Endodermal cell (in vitro differentiated cells): ENCODE measurements at regions not wholly inside any gene's neighbourhood (a gene's known extent, or its start where the extent isn't known, plus 50 kb on each side); places are given as distances from the start of the nearest gene placed in this dataset.

ENCODE experiments used
- DNase-seq: peaks from one replicate; pipeline ENCODE4 v3.0.0-alpha.2; 2017
- H3K27ac ChIP-seq: 2 replicates; pipeline ENCODE4 v1.5.1; 2013; ENCODE audit warnings: mild to moderate bottlenecking, low read depth, low read length, moderate library complexity
- H3K27me3 ChIP-seq: 2 replicates; pipeline ENCODE4 v1.6.1; 2013; ENCODE audit warnings: mild to moderate bottlenecking, low read length, moderate library complexity; ENCODE audit not compliant: insufficient read depth, control insufficient read depth, poor library complexity, severe bottlenecking
- H3K36me3 ChIP-seq: 2 replicates; pipeline ENCODE4 v1.7.0; 2013; ENCODE audit warnings: mild to moderate bottlenecking, low read length, moderate library complexity; ENCODE audit not compliant: control insufficient read depth, insufficient read depth
- H3K4me1 ChIP-seq: one replicate; pipeline ENCODE4 v1.7.0; 2013; ENCODE audit warnings: low read length; ENCODE audit not compliant: control insufficient read depth, insufficient read depth
- H3K4me3 ChIP-seq: 2 replicates; pipeline ENCODE4 v1.5.1; 2013; ENCODE audit warnings: mild to moderate bottlenecking, low read length, moderate library complexity
- H3K9ac ChIP-seq: 2 replicates; pipeline ENCODE4 v1.6.1; 2013; ENCODE audit warnings: mild to moderate bottlenecking, low read length, moderate library complexity; ENCODE audit not compliant: poor library complexity, severe bottlenecking; ENCODE audit errors: extremely low read depth
- H3K9me3 ChIP-seq: 2 replicates; pipeline ENCODE4 v1.6.1; 2013; ENCODE audit warnings: mild to moderate bottlenecking, low read length, moderate library complexity; ENCODE audit not compliant: control insufficient read depth
- H3K27ac Mint-ChIP-seq: 2 replicates; pipeline ENCODE4 v1.8.0; 2020; ENCODE audit warnings: mixed read lengths
- H3K27me3 Mint-ChIP-seq: 2 replicates; pipeline ENCODE4 v1.8.0; 2021; ENCODE audit warnings: mild to moderate bottlenecking, mixed read lengths; ENCODE audit not compliant: insufficient read depth
- H3K36me3 Mint-ChIP-seq: 2 replicates; pipeline ENCODE4 v1.8.0; 2020; ENCODE audit warnings: low read depth, mixed read lengths
- H3K4me1 Mint-ChIP-seq: 2 replicates; pipeline ENCODE4 v1.8.0; 2020; ENCODE audit warnings: mixed read lengths
- H3K4me3 Mint-ChIP-seq: 2 replicates; pipeline ENCODE4 v1.8.0; 2020; ENCODE audit warnings: mild to moderate bottlenecking, moderate library complexity, mixed read lengths
- H3K9me3 Mint-ChIP-seq: 2 replicates; pipeline ENCODE4 v1.8.0; 2020; ENCODE audit warnings: mild to moderate bottlenecking, mixed read lengths
- WGBS, 2 experiments: methylation state at CpG; one replicate each; pipeline versions ENCODE4 v1.1.5 to v1.1.7; 2013; ENCODE audit warnings: missing lambda C conversion rate in 2 of 2, mixed read lengths in 1 of 2; ENCODE audit not compliant: insufficient coverage in 1 of 2, insufficient read length in 1 of 2; 5-methylcytosine and 5-hydroxymethylcytosine counted together
- TF ChIP-seq, protein P1 (sequence below): fragments of 200-600 bp; sonication (generic); conservative IDR thresholded peaks from 2 replicates; pipeline ENCODE4 v1.5.0; 2021; ENCODE audit warnings: antibody characterized with exemption, mild to moderate bottlenecking

DNA sequence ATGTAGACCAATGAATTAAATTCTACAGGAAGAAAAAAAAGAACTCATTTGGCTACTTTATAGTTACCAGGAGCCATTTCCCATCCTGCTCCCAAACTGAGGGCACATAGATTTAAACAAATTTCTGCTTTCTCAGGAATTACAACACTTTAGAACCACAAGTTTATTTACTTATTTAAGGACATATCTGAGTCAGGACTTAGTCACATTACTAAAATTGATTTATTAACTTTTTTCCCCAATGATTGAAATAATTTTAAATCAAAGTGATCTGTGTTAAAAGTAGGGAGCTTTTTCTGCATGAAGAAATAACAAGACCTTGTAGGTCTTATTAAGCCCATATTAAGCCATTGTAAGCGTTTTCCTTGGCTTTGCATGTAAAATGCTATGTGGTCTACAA, 291.0 kb upstream of the HAND2 start:
- no peak overlapping the region for H3K4me3 ChIP-seq
- H3K27ac ChIP-seq, result no peak overlapping the region
- no peaks in the 10 kb centered on the region for H3K9me3 ChIP-seq
- no peak overlapping the region for H3K27ac Mint-ChIP-seq
- no peak for DNase-seq
- 93 to 100% methylated on average over 1 of the region's 1 CpG for WGBS, 2 experiments
- H3K9ac ChIP-seq, result no peak overlapping the region
- no peak overlapping the region for H3K4me3 Mint-ChIP-seq
- TF ChIP-seq, protein P1, sequence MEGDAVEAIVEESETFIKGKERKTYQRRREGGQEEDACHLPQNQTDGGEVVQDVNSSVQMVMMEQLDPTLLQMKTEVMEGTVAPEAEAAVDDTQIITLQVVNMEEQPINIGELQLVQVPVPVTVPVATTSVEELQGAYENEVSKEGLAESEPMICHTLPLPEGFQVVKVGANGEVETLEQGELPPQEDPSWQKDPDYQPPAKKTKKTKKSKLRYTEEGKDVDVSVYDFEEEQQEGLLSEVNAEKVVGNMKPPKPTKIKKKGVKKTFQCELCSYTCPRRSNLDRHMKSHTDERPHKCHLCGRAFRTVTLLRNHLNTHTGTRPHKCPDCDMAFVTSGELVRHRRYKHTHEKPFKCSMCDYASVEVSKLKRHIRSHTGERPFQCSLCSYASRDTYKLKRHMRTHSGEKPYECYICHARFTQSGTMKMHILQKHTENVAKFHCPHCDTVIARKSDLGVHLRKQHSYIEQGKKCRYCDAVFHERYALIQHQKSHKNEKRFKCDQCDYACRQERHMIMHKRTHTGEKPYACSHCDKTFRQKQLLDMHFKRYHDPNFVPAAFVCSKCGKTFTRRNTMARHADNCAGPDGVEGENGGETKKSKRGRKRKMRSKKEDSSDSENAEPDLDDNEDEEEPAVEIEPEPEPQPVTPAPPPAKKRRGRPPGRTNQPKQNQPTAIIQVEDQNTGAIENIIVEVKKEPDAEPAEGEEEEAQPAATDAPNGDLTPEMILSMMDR, result no peak
- H3K27me3 ChIP-seq, result peaks cover 7% of the 10 kb centered on the region
- peaks cover 14% of the 10 kb centered on the region for H3K27me3 Mint-ChIP-seq
- no peaks in the 10 kb centered on the region for H3K9me3 Mint-ChIP-seq
- H3K36me3 Mint-ChIP-seq, result no peaks in the 10 kb centered on the region
- no peaks in the 10 kb centered on the region for H3K4me1 Mint-ChIP-seq
- no peaks in the 10 kb centered on the region for H3K36me3 ChIP-seq
- H3K4me1 ChIP-seq, result no peaks in the 10 kb centered on the region

DNA sequence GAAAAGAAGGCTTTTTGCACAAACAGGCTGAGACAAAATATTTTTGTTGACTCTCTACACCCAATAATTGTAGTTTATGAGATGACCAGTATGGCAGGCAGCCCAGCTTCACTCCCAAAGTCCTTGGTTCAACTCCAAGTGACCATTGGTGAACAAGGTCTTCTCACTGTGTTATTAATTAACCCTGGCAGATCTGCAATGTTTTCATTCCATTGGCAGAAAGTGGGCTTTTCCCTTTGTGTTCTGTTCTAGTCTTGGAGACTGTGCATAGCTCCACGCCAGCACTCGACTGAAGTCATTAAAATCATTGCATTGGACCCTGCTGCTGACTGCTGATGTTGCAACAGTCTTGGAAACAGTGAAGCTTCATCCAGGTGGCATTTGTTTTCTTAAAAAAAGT, 277.3 kb upstream of the HAND2 start:
- H3K27ac Mint-ChIP-seq, result no peak overlapping the region
- Histone ChIP-seq H3K27me3 (no peaks in the 10 kb centered on the region), H3K4me3 (no peak overlapping the region), H3K9me3 (no peaks in the 10 kb centered on the region), H3K27ac (no peak overlapping the region), H3K4me1 (no peaks in the 10 kb centered on the region), H3K9ac (no peak overlapping the region), H3K36me3 (no peaks in the 10 kb centered on the region)
- DNase-seq, result no peak
- peaks cover 6% of the 10 kb centered on the region for H3K27me3 Mint-ChIP-seq
- H3K9me3 Mint-ChIP-seq, result no peaks in the 10 kb centered on the region
- H3K4me1 Mint-ChIP-seq, result peaks cover 2% of the 10 kb centered on the region
- 92 to 97% methylated on average over 2 of the region's 2 CpGs for WGBS, 2 experiments
- TF ChIP-seq, protein P1, result no peak
- no peaks in the 10 kb centered on the region for H3K36me3 Mint-ChIP-seq
- no peak overlapping the region for H3K4me3 Mint-ChIP-seq

DNA sequence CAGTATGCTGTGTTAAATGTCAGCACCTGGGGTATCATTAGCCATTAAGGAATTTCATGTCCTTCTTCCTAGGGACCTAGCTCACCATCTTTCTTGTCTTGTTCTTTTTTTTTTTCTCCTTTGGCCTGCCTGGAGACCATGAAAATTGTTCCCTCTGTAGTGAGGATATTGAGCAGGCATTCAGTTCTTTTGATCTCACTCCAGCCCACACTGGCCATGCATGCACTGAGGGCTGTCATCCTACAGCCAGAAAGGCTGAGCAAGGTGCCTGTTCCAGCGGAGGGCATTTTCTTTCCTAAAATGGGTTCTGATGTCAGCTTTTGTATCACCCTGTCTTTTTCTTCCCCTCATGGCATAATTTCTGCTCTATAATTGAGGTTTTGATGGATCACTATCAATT, 275.9 kb upstream of the HAND2 start:
- no peak overlapping the region for H3K4me3 ChIP-seq
- 90% methylated on average over 1 of the region's 1 CpG; no CpG with 5 or more reads in 1 of the 2 experiments for WGBS, 2 experiments
- no peak overlapping the region for H3K9ac ChIP-seq
- Mint-ChIP-seq H3K9me3 (no peaks in the 10 kb centered on the region), H3K27me3 (peaks cover 6% of the 10 kb centered on the region), H3K36me3 (no peaks in the 10 kb centered on the region), H3K4me1 (peaks cover 13% of the 10 kb centered on the region), H3K4me3 (no peak overlapping the region), H3K27ac (no peak overlapping the region)
- H3K27me3 ChIP-seq, result no peaks in the 10 kb centered on the region
- DNase-seq, result no peak
- no peak overlapping the region for H3K27ac ChIP-seq
- H3K36me3 ChIP-seq, result no peaks in the 10 kb centered on the region
- H3K4me1 ChIP-seq, result no peaks in the 10 kb centered on the region
- no peaks in the 10 kb centered on the region for H3K9me3 ChIP-seq
- TF ChIP-seq, protein P1, result no peak
